SHP77 (cell line): ENCODE measurements at regions not wholly inside any gene's neighbourhood (a gene's known extent, or its start where the extent isn't known, plus 50 kb on each side); places are given as distances from the start of the nearest gene placed in this dataset.
"Not testable (repeated sequence)": the region's sequence is repeated elsewhere in the genome, so short reads cannot be mapped to it uniquely, and the experiment has no call there.

ENCODE experiments used
- DNase-seq, 2 experiments: peaks; one replicate each; lab custom pipeline; 2025; lab: John Stamatoyannopoulos, UW

GRCh38 chr1:8144323-8144722, 118.2 kb upstream of the ERRFI1 start:
- DNase-seq = no peak

DNA sequence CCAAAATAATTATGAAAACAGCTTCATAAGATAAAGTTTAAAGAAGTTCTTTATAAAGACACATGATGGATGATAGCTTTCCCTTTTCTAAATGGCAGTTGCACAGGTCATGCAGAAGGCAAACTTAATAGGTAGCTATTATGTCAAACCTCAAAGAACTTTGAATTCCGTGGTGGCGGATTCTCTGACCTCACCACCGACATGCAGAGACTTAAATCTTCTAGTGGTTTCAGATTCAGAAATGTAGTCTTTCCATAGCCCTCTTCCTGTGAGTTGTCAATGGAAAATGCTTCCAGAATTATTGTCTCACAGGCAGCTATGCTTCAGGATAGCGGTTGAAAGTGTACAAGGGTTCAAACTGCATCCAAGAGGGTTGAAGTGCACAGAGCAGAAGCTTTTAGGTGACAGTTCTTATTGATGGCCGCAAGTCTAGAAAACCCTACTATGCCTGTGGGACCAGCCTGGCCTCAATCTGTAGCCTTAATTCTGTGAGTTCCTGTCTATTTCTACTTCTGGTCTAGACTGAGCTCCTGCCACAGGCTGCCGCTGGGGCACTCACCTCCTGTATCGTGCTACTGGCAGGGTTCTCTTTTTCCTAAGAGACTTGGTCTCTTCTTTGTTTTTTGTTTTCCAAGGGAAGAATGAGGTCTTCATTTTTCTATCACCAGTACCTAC, 117.0 kb upstream of the ERRFI1 start:
- no peak for DNase-seq

DNA sequence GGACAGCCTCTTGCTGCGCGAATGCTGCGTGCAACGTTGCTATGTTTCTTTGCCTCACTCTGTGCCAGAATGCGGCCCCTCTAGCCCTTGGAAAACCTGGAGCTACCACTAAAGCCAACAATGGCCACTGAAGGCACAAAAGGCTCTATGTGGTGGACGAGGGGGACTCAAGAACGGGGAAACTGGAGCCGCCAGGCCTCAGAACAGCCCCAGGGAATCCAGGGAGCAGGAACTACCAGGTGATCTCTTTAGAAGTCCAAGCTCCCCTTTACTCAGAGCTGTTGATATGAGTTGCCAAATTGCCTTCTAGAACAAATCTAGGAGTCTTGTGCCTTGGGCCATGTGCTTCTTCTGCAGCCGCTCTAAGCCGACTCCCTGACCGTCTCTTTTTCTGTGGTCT, 113.8 kb upstream of the ERRFI1 start:
- DNase-seq = no peak

DNA sequence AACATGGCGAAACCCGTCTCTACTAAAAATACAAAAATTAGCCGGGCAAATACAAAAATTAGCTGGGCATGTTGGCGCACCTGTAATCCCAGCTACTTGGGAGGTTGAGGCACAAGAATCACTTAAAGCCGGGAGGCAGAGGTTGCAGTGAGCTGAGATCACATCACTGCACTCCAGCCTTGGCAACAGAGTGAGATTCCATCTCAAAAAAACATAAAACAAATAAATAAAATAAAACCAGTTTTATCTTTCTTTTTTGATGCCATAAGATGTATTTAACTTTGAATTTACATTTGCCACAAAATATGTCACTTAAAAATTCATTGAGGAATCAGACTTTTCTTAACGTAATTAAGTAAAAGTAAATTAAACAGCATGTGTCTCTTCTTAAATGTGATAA, 113.3 kb upstream of the ERRFI1 start:
- DNase-seq = no peak

DNA sequence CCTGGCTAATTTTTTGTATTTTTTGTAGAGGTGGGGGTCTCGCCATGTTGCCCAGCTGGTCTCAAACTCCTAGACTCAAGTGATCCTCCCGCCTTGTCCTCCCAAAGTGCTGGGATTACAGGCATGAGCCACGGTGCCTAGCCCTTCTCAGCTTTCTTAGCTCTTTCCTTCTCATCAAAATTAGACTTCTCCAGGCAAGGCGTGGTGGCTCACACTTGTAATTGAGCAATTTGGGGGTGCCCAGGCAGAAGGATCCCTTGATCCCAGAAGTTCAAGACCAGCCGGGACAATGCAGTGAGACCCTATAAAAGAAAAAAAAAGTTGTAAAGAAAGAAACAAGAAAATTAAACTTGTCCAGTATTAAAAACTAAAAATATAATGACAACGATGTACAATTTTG, 112.6 kb upstream of the ERRFI1 start:
- DNase-seq = no peak

DNA sequence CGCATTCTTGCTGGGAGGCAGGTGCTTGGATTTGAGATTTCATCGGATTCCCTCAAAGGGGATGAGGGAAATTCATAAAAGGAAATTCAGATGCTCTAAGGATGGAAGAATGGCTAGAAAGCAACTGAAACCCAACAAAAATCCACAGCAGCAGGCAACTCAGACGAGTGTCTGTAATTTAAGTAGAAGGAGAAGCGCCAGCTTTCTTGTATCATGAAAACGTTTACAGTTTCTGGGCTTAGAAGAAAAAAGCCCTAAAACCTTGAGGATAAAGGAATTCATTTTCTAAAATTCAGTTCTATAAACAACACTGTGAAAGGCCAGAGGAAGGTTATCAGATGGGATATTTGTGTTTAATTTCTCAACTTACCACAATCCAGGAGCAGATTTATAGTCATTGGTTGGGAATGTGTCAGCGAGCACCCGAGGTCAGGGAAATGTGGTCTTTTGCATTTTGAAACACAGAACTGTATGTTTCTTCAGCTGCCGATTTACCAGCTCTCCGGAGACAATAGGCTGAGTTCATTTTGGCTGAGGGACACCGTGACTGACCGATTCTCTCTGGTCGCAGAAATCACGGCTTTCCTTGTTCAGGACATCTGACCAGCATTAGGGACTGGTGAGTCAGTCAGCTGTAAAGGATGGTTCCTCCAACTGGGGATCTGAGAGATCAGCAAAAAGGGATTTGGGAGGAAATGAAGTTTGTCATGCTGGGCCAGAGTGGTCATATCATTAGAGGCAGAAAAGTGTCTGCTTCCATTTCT, 111.6 kb upstream of the ERRFI1 start:
- DNase-seq = peak in 1 of 2 experiments; percentile 16

DNA sequence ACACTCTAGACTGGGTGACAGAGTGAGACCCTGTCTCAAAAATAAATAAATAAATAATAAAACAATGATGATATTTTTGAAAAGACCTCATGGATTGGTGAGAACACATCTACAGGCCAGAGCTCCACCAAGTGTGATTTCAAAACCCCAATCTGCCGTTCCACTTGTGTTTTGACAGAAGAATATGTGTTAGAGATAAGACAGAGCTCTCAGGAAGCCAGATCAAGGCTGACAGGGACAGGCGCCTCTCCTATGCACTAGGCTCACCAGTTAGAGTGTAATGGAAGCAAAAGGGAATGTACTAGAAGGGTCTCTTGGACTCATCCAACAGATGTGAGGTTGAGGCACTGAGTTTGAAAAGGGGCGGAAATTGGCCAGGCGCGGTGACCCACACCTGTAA, 110.7 kb upstream of the ERRFI1 start:
- DNase-seq = no peak

GRCh38 chr1:8135250-8135649, 109.1 kb upstream of the ERRFI1 start:
- DNase-seq = no peak

- DNase-seq = no peak
Measured at GRCh38 chr1:8134546-8135235, 108.6 kb upstream of the ERRFI1 start.

- DNase-seq = no peak
Measured at GRCh38 chr1:8133657-8134430, 107.7 kb upstream of the ERRFI1 start.

DNA sequence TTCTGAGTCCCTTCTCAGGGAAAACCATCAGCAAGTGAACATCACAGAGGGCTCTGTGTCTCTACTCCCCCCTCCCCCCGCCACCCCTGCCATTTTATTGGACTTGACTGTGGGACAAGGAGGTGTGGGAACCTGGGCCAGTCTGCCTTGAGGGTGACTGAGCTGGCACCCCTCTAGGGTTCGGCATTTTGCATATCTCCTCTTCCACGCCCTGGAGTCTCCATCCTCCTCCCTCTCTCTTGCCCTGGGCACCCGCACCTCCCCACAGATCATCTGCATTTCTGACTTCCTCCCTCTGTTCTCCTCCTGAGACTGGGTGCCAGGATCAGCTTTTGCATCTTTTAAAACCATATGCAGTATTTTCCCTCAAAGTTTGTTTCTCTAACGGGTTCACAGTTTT, 107.1 kb upstream of the ERRFI1 start:
- DNase-seq = no peak

DNA sequence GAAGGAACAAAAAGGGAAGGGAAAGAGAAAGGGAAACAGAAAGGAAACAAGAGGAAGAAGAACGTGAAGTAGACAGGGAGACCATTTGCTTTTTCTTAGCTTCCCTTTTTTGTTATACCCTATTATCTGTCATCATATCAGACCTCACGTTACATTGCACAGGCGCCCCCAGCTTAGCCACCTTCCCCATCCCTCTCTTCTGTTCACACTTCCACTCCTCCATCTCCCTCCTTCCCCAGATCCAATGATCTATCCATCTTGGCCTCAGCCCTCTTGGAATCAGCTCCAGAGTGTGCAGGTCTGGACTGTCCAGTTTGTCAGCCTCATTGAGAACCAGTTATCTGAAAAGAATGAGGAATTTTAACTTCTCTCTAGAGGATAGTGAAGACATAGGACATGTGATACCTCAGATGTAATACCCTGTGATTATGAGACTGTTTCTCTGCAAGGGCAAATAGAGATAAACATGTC, 101.1 kb upstream of the ERRFI1 start:
- DNase-seq = no peak

DNA sequence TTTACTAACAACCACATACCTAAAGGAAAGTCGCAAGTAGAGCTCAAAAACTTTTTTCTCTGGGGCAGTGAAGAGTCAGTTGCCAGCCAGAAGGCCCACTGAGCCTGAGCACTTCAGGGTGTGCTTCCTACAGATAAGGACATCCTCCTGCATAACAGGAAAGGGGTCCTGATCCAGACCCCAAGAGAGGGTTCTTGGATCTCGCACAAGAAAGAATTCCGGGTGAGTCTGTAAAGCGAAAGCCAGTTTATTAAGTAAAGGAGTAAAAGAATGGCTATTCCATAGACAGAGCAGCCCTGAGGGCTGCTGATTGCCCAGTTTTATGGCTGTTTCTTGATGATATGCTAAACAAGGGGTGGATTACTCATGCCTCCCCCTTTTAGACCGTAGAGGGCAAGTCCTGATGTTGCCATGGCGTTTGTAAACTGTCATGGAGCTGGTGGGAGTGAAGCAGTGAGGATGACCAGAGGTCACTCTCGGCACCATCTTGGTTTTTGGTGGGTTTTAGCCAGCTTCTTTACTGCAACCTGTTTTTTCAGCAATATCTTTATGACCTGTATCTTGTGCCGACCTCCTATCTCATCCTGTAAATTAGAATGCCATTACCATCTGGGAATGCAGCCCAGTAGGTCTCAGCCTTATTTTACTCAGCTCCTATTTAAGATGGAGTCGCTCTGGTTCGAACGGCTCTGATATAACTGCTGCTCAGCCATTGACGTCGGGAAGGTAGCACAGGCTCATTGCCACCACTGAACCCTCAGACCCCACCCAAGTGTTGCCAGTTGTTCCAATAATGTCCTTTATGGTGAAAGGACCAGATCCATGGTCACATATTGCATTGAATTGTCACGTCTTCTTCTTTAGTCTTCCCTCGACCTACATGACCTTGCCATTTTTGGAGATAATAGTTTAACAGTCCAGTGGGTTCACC, 96.6 kb upstream of the ERRFI1 start:
- no peak for DNase-seq

DNA sequence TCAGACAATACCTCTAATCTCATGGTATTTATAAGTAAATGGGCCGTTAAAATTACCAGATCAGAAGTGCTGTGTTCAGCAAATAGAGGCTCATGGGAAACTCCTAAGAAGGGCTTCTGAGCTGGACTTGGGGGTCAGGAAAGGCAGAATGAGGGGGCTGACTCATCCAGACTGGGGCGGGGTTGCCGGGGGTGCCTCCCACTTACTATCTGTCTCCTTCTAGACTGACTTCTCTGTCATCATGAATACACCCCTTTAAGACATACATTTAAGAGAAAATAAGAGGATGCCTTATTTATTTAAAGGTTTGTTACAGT, 96.0 kb upstream of the ERRFI1 start:
- DNase-seq = no peak

GRCh38 chr1:8121261-8122159, 95.4 kb upstream of the ERRFI1 start:
- DNase-seq = peak in 1 of 2 experiments; percentile 15

GRCh38 chr1:8120693-8121260, 94.7 kb upstream of the ERRFI1 start:
- no peak for DNase-seq

- not testable (repeated sequence) for DNase-seq
Measured at GRCh38 chr1:8118736-8119135, 92.6 kb upstream of the ERRFI1 start.

GRCh38 chr1:8118031-8118451, 91.9 kb upstream of the ERRFI1 start:
- no peak for DNase-seq

DNA sequence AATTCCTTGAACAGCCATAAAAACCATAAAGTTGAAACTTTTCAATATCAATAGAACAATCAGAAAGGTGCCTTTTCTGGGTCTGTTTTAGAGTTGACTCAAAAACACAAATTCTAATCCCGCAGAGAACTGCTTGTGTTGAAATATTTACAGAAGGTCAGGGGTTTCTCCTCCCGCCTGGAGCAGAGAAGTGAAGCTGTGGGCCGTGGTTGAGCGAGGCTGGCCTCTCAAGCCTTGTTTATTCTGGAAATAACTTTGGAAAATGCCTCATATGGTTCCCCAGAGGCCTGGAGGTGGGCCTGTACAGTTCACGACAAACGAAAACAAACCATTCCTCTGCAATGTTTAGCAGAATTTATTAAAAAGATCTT, 90.8 kb upstream of the ERRFI1 start:
- no peak for DNase-seq

GRCh38 chr1:8115769-8116167, 89.7 kb upstream of the ERRFI1 start:
- DNase-seq = no peak
